Epithelial cell of proximal tubule (primary cell): ENCODE measurements at regions not wholly inside any gene's neighbourhood (a gene's known extent, or its start where the extent isn't known, plus 50 kb on each side); places are given as distances from the start of the nearest gene placed in this dataset.

ENCODE experiments used
- DNase-seq: peaks from one replicate; pipeline ENCODE4 v3.0.0-alpha.2; 2011; ENCODE audit warnings: low read depth
- H3K4me3 ChIP-seq: 2 replicates; pipeline ENCODE4 v1.5.1; 2011; ENCODE audit warnings: low read depth, mild to moderate bottlenecking, low read length
- TF ChIP-seq, protein P1 (sequence below): conservative IDR thresholded peaks from 2 replicates; pipeline ENCODE4 v1.5.1; 2012; ENCODE audit warnings: low read depth, mild to moderate bottlenecking, low read length

DNA sequence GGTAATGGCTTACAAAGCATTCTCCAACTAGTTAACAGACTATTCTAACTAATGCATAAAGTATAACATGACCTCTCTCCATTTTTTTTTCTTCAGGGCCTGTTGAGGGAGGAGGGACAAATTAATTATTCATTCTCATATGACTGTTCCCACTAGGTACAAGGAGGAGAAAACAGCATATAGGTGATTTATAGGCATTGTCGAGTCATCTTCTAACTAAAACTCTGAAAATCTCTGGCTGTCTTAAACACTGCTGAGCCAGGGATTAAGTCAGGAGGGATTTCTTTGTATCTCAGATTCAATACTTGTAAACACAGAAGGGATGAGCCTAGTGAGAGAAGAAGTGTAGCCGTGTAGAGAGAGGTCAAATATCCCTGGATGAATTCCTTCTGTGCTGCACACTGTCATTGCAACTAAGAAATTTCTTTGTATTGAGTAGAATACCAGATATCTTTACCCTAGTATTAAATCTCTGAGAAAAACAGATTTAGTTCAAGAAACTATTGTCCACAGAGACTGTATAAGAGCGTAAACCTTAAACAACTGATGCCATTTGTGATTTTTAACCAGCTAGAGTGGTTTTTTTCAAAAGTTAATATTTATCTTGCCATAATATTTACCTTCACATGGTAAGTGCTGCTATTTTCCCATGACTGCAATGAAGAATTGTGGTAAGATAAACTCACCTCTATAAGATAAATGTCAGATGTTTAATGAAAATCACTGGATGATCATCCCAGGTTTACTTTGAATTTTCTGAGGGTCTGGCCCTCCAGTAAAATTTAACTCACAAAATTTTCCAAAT is 465.3 kb downstream of the RWDD3 start:
- no peak overlapping the region for H3K4me3 ChIP-seq
- DNase-seq, result no peak

DNA sequence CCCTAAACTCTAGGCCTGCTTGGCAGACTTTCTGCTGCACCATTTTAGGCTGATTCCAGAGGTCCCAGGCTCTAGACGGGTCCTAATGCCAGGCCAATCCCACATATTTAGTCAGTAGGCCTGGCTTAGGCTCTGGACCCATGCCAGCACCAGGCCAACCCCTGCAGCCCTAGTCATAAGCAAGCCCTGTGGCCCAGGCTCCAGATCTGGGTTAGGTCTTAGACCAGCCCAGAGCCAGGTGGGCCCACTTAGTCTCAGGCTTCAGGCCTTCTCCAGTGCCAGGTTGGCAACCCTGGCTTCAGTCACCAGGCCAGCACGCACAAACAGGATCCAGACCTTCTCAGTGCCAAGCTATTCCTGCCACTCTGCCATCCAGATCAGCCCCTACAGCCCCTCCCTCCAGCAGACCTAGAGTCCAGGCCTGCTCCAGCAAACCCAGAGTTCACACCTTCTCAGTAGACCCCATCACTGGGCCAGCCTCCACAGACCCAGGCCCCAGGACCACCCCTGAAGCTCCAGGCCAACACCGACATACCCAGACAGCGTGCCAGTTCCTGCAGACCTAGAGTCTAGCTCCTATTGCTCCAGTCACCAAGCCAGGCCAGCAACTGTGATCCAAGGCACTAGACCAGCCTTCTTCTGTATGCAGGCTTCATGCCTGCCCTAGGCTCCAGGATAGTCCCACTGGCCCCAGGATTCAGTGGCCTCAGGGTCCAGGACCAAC is 467.6 kb downstream of the RWDD3 start:
- TF ChIP-seq, protein P1, sequence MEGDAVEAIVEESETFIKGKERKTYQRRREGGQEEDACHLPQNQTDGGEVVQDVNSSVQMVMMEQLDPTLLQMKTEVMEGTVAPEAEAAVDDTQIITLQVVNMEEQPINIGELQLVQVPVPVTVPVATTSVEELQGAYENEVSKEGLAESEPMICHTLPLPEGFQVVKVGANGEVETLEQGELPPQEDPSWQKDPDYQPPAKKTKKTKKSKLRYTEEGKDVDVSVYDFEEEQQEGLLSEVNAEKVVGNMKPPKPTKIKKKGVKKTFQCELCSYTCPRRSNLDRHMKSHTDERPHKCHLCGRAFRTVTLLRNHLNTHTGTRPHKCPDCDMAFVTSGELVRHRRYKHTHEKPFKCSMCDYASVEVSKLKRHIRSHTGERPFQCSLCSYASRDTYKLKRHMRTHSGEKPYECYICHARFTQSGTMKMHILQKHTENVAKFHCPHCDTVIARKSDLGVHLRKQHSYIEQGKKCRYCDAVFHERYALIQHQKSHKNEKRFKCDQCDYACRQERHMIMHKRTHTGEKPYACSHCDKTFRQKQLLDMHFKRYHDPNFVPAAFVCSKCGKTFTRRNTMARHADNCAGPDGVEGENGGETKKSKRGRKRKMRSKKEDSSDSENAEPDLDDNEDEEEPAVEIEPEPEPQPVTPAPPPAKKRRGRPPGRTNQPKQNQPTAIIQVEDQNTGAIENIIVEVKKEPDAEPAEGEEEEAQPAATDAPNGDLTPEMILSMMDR, result no peak
- no peak for DNase-seq

More for the DNA sequence above, 465.3 kb downstream of the RWDD3 start:
- TF ChIP-seq, protein P1, result no peak

DNA sequence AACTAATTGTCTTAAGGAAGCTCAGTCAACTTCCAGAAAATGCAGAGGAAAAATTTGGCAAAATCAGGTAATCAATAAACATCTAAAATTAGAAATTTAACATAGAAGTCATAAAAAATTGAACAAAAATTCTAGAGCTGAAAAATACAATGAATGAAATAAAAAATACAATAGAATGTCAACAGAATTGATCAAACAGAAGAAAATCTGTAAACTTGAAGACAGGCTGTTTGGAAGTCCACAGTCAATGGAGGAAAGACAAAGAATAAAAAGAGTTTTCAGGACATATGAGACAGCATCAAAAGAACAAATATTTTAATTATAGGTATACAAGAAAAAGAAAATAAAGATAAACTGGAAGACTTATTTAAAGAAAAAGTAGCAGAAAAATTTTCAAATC is 469.0 kb downstream of the RWDD3 start:
- TF ChIP-seq, protein P1, result no peak
- H3K4me3 ChIP-seq, result no peak overlapping the region
- DNase-seq, result no peak

More for the DNA sequence above, 467.6 kb downstream of the RWDD3 start:
- H3K4me3 ChIP-seq, result no peak overlapping the region

DNA sequence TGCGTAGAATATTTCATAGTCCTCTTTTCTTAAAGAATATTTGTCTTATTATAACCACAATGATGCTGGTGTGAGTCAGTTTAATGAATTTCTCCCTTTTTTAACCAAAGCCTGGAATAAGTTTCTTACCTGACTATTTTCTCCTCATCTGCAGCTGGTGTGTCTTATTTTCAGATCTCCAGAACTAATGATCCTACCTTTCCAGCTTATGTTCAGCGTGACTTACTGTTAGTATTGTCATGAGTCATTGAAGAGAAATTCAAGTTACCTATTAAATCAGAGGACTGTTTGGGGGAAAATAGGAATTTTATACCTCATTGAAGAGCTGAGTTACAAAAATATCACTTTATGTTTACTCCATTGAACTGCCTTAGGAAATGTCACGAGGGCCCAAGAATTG is 482.1 kb downstream of the RWDD3 start:
- TF ChIP-seq, protein P1, result no peak
- H3K4me3 ChIP-seq, result no peak overlapping the region
- DNase-seq, result no peak

DNA sequence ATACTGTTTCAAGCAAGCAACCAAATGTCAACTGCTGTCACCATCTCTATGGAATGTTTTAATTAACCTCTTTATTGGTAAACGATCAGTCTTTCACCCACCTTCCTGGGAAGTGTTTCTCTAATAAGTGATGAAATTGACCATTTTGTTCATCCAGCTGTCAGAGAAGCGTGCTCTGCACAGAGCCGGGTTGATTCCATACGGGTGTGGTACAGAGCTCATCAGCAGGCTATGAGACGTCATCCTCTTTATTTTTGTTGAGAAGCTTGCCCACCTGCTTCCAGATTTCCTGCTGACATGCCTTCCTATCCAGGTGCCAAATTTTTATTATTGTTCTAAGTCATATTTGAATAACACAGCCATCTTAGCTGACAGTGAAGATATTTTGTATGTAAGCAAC is 482.5 kb downstream of the RWDD3 start:
- H3K4me3 ChIP-seq, result no peak overlapping the region
- no peak for DNase-seq
- TF ChIP-seq, protein P1, result no peak

DNA sequence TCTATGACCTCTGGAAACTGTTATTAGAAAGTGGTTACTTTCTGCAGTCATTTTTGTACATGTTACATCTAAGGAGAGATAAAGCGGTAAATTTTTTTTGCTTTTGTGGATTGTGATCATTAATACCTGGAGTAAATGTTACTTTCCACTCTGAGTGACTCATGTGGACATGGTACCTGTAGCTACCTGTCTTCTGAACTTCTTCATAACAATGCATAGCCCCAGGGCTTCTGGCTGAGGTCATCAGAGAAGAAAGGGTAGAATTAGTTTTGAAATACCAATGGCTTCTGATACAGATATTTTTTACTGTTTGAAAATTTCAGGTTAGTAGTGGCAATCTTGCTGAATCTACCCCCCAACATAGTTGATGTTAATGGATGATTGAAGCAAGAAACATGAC is 489.3 kb downstream of the RWDD3 start:
- TF ChIP-seq, protein P1, result no peak
- H3K4me3 ChIP-seq, result no peak overlapping the region
- no peak for DNase-seq
